ENCODE measurements at regions not wholly inside any gene's neighbourhood (a gene's known extent, or its start where the extent isn't known, plus 50 kb on each side); places are given as distances from the start of the nearest gene placed in this dataset.
"Not testable (repeated sequence)": the region's sequence is repeated elsewhere in the genome, so short reads cannot be mapped to it uniquely, and the experiment has no call there.

DNA sequence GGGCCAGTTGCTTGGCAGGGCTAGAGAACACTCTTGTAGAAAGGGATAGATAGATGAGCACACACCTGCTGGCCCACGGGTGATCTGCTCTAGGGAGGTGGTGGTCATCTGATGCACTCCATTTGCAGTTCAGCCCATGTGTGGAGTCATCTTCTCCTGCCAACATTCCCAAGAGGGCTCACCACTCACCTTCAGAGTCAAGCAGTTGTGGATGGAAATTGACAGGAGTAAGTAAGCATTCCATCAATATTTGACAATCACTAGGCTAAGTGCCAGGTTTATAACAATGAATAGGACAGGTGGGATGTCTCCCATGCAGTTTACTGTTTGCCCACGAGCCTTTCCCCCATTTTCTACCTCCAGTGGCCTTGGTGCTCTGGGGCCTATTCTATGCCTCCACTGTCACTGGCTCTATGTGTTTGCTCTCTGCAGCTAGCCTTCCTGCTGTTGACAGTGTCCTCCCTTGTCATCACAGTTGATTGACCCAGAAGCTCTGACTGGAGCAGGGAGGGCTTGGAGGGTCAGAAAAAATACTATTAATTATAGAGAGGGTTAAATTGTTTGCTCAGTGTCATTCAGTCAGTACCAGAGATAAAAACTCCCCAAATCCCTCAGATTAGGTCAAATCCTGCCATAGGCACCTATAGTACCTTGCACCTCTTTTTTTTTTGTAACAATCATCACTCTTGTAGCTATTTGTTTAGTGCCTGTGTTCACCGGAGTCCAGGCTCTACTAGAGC lies 134.6 kb upstream of the PZP start:
- H3K4me3 ChIP-seq (ENCODE audit: low read depth, low read length), result no peak overlapping the region
- no peak for DNase-seq (ENCODE audit: low read depth)
- TF ChIP-seq, protein P1, sequence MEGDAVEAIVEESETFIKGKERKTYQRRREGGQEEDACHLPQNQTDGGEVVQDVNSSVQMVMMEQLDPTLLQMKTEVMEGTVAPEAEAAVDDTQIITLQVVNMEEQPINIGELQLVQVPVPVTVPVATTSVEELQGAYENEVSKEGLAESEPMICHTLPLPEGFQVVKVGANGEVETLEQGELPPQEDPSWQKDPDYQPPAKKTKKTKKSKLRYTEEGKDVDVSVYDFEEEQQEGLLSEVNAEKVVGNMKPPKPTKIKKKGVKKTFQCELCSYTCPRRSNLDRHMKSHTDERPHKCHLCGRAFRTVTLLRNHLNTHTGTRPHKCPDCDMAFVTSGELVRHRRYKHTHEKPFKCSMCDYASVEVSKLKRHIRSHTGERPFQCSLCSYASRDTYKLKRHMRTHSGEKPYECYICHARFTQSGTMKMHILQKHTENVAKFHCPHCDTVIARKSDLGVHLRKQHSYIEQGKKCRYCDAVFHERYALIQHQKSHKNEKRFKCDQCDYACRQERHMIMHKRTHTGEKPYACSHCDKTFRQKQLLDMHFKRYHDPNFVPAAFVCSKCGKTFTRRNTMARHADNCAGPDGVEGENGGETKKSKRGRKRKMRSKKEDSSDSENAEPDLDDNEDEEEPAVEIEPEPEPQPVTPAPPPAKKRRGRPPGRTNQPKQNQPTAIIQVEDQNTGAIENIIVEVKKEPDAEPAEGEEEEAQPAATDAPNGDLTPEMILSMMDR (IDR thresholded peaks at IDR 0.05; ENCODE audit: insufficient read depth, low read depth, low read length), result no peak

- no peak overlapping the region for H3K4me3 ChIP-seq (ENCODE audit: low read depth, low read length)
- TF ChIP-seq, protein P1 (IDR thresholded peaks at IDR 0.05; ENCODE audit: insufficient read depth, low read depth, low read length), result no peak
- DNase-seq (ENCODE audit: low read depth), result no peak
Measured at GRCh38 chr12:9341260-9341585, 133.0 kb upstream of the PZP start.

GRCh38 chr12:9340422-9341259 lies 132.4 kb upstream of the PZP start:
- no peak overlapping the region for H3K4me3 ChIP-seq (ENCODE audit: low read depth, low read length)

DNA sequence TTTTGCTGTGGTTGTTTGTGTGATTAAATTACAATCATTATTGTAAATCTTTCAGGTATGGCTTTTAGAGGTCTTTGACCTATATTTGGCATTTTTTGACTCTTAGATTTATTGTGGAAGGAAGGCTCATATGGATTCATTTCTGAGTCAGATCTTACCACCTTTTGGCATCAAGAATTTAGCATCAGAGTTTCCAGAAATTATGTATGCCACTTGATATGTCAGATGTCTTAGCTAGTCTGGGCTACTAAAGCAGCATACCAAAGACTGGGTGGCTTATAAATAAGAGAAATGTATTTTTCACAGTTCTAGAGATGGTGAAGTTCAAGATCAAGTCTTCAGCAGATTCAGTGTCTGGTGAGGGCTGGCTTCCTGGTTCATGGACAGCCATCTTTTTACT lies 129.5 kb upstream of the PZP start:
- H3K4me3 ChIP-seq (ENCODE audit: low read depth, low read length), result no peak overlapping the region
- TF ChIP-seq, protein P1 (IDR thresholded peaks at IDR 0.05; ENCODE audit: insufficient read depth, low read depth, low read length), result no peak
- no peak for DNase-seq (ENCODE audit: low read depth)

More at GRCh38 chr12:9340422-9341259, 132.4 kb upstream of the PZP start:
- TF ChIP-seq, protein P1 (IDR thresholded peaks at IDR 0.05; ENCODE audit: insufficient read depth, low read depth, low read length), result peak; percentile 18
- DNase-seq (ENCODE audit: low read depth), result peak; percentile 92

- not testable (repeated sequence) for DNase-seq (ENCODE audit: low read depth); H3K4me3 ChIP-seq (ENCODE audit: low read depth, low read length)
Measured at GRCh38 chr12:9336375-9337011, 128.3 kb upstream of the PZP start.

DNA sequence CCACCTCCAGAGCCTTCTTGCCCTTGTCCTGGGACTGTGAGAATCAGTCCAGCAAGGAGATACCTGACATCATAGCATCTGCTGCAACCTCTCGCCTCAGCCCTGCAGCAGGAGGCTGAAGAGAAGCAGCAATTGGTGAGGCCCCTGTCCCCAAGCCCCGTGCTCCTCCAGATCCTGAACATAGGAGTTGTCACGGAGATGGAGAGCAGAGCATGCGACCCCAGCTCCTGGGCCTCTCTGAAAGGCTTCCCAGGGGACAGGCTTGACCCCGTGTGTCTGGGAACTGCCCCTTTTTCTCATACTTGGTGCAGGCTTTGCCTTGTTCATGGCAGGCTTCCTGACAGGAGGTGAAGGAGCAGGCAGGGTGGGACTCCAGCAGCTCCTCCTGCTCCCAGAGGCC lies 127.7 kb upstream of the PZP start:
- no peak for DNase-seq (ENCODE audit: low read depth)
- TF ChIP-seq, protein P1 (IDR thresholded peaks at IDR 0.05; ENCODE audit: insufficient read depth, low read depth, low read length), result no peak
- H3K4me3 ChIP-seq (ENCODE audit: low read depth, low read length), result no peak overlapping the region

- DNase-seq (ENCODE audit: low read depth), result no peak
- TF ChIP-seq, protein P1 (IDR thresholded peaks at IDR 0.05; ENCODE audit: insufficient read depth, low read depth, low read length), result no peak
- no peak overlapping the region for H3K4me3 ChIP-seq (ENCODE audit: low read depth, low read length)
Measured at GRCh38 chr12:9334964-9335363, 126.8 kb upstream of the PZP start.

Measured in fibroblast of villous mesenchyme (primary cell).